ENCODE measurements at regions not wholly inside any gene's neighbourhood (a gene's known extent, or its start where the extent isn't known, plus 50 kb on each side); places are given as distances from the start of the nearest gene placed in this dataset.

DNA sequence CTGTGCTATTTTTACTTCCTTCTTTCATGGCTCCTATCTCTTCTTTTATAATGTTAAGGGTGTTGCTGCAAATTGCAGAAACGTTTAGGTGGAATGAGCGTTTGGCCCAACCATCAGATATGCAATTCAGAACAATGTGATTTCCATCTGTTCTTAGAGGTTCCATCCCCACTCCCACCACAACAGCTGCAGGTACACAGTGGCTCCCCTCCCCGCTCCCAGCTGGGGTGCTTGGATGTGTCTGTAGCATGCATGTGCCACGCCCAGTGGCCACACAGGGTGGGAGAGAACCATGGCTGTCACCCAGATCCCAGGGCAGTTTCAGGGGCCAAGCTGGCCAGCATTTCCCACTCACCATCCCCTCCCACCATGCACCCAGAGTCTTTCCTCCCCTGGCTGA lies 62.2 kb downstream of the ACTL7B start:
- Histone ChIP-seq H2BK12ac (ENCODE audit: insufficient read length, low read depth, low read length) (no peak overlapping the region), H2BK20ac (ENCODE audit: low read depth, low read length, poor library complexity, severe bottlenecking) (no peak overlapping the region), H2BK5ac (ENCODE audit: insufficient read length, low read length) (no peak overlapping the region), H3K79me1 (ENCODE audit: insufficient read depth, low read depth, low read length, poor library complexity, severe bottlenecking) (no peaks in the 10 kb centered on the region), H3K27me3 (ENCODE audit: insufficient read depth, low read length) (no peaks in the 10 kb centered on the region), H3K18ac (ENCODE audit: insufficient read length, low read depth, low read length) (no peak overlapping the region), H3K14ac (ENCODE audit: insufficient read depth, low read length) (no peak overlapping the region), H4K20me1 (ENCODE audit: control insufficient read depth, insufficient read depth, insufficient read length) (no peaks in the 10 kb centered on the region), H3K9ac (ENCODE audit: extremely low read depth, insufficient read length, low read length) (no peak overlapping the region), H3K23me2 (ENCODE audit: insufficient read length, low read depth, low read length, poor library complexity, severe bottlenecking) (no peaks in the 10 kb centered on the region), H3K27ac (ENCODE audit: insufficient read length, low read depth, low read length) (no peak overlapping the region), H3K56ac (ENCODE audit: insufficient read length, low read depth, low read length) (no peak overlapping the region), H4K91ac (ENCODE audit: insufficient read length, low read depth, low read length) (no peak overlapping the region), H2BK15ac (ENCODE audit: low read depth, low read length) (no peak overlapping the region), H3K79me2 (ENCODE audit: insufficient read depth, low read length) (no peaks in the 10 kb centered on the region), H3K4ac (ENCODE audit: low read depth, low read length) (no peak overlapping the region), H4K8ac (replicated peaks; ENCODE audit: insufficient read length, low read depth, low read length) (no peak overlapping the region), H3K9me3 (ENCODE audit: control insufficient read depth, low read depth, low read length) (no peaks in the 10 kb centered on the region), H3T11ph (ENCODE audit: low read length) (no peak overlapping the region), H3K23ac (ENCODE audit: insufficient read length, low read depth, low read length) (no peak overlapping the region), H3K4me1 (ENCODE audit: insufficient read depth, low read length) (no peaks in the 10 kb centered on the region), H3K4me2 (ENCODE audit: insufficient read depth, insufficient read length, low read length) (no peak overlapping the region), H2AFZ (ENCODE audit: low read length) (no peak overlapping the region), H2BK120ac (ENCODE audit: low read depth, low read length, poor library complexity, severe bottlenecking) (no peak overlapping the region), H2AK5ac (ENCODE audit: insufficient read length, low read length) (no peak overlapping the region), H4K5ac (ENCODE audit: insufficient read length, low read depth, low read length) (no peak overlapping the region)
- DNase-seq = no peak
- H3K36me3 Mint-ChIP-seq (ENCODE audit: insufficient read depth in 1 of 3, low read depth in 3 of 3) = peaks cover 0 to 16% (median 1%) of the 10 kb centered on the region in 3 experiments; a peak in 4 of 7 replicates
- H3K4me3 Mint-ChIP-seq = no peak overlapping the region
- H3K27me3 Mint-ChIP-seq (ENCODE audit: low read depth) = no peaks in the 10 kb centered on the region
- WGBS (ENCODE audit: extremely low coverage, insufficient read length, low lambda C conversion rate) = no CpG with 5 or more reads among the region's 4 CpGs
- H3K27ac Mint-ChIP-seq = no peak overlapping the region; a peak in 1 of 7 replicates
- H3K4me1 Mint-ChIP-seq = 0 out of 4 replicates have a peak, but pooled peaks cover 0 to 3% of the 10 kb centered on the region in 2 experiments
- H3K9me3 Mint-ChIP-seq = peaks cover 8 to 11% of the 10 kb centered on the region in 2 experiments; a peak in 4 of 5 replicates
- TF ChIP-seq, protein P1, sequence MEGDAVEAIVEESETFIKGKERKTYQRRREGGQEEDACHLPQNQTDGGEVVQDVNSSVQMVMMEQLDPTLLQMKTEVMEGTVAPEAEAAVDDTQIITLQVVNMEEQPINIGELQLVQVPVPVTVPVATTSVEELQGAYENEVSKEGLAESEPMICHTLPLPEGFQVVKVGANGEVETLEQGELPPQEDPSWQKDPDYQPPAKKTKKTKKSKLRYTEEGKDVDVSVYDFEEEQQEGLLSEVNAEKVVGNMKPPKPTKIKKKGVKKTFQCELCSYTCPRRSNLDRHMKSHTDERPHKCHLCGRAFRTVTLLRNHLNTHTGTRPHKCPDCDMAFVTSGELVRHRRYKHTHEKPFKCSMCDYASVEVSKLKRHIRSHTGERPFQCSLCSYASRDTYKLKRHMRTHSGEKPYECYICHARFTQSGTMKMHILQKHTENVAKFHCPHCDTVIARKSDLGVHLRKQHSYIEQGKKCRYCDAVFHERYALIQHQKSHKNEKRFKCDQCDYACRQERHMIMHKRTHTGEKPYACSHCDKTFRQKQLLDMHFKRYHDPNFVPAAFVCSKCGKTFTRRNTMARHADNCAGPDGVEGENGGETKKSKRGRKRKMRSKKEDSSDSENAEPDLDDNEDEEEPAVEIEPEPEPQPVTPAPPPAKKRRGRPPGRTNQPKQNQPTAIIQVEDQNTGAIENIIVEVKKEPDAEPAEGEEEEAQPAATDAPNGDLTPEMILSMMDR (conservative IDR thresholded peaks at IDR 0.05) = no peak
